Left lung (tissue), 4 donors: ENCODE measurements at regions not wholly inside any gene's neighbourhood (a gene's known extent, or its start where the extent isn't known, plus 50 kb on each side); places are given as distances from the start of the nearest gene placed in this dataset.
"Not testable (repeated sequence)": the region's sequence is repeated elsewhere in the genome, so short reads cannot be mapped to it uniquely, and the experiment has no call there.

Source experiments
- ATAC-seq: fragments of 200-7000 bp; cut with Tn5 transposase; one replicate; pipeline ENCODE4 v1.9.1; 2020; ENCODE audit warnings: moderate library complexity
- DNase-seq, 4 donors: peaks; one replicate each; pipeline ENCODE4 v3.0.0-alpha.2; 2013 to 2020
- H3K27ac ChIP-seq, 2 donors: fragments of 200-600 bp; sonication (generic) in 1 of 2; one replicate each; pipeline versions ENCODE4 v1.5.0 to v1.8.0; 2020 to 2021
- H3K27me3 ChIP-seq, 2 donors: fragments of 200-600 bp; sonication (generic) in 1 of 2; one replicate each; pipeline versions ENCODE4 v1.5.0 to v1.8.0; 2020 to 2021
- H3K36me3 ChIP-seq, 2 donors: fragments of 200-600 bp; sonication (generic) in 1 of 2; one replicate each; pipeline versions ENCODE4 v1.5.0 to v1.8.0; 2020 to 2021
- H3K4me1 ChIP-seq, 2 donors: fragments of 200-600 bp; one replicate each; pipeline ENCODE4 v1.8.0; 2021
- H3K4me3 ChIP-seq, 2 donors: fragments of 200-600 bp; sonication (generic) in 1 of 2; one replicate each; pipeline versions ENCODE4 v1.5.0 to v1.8.0; 2020 to 2021; ENCODE audit warnings: mild to moderate bottlenecking in 1 of 2
- H3K9me3 ChIP-seq, 2 donors: fragments of 200-600 bp; sonication (generic) in 1 of 2; one replicate each; pipeline versions ENCODE4 v1.5.0 to v1.8.0; 2020 to 2021
- CTCF ChIP-seq, 2 donors: fragments of 200-600 bp; sonication (generic) in 1 of 2; IDR thresholded peaks; one replicate each; pipeline versions ENCODE4 v1.5.0 to v1.8.0; 2021; ENCODE audit warnings: antibody characterized with exemption in 2 of 2
- intact Hi-C, 2 donors: fragments of 100-400 bp; cut with DNase I; formaldehyde crosslinking; loops; one replicate each; pipeline versions ENCODE4 v1.11.2 to v1.14.2; 2022
- donor health status: DM: no; HTN: yes; CAD: no.
- donor health status: DM: no; HTN: no; CAD: no.

- intact Hi-C loops, H3K27me3 ChIP-seq, ATAC-seq, H3K27ac ChIP-seq, DNase-seq, H3K9me3 ChIP-seq, H3K4me1 ChIP-seq, H3K4me3 ChIP-seq, H3K36me3 ChIP-seq: not testable (repeated sequence)
Observed at GRCh38 chr19:23984911-23985310, 70.2 kb downstream of the ZNF726 start.

DNA sequence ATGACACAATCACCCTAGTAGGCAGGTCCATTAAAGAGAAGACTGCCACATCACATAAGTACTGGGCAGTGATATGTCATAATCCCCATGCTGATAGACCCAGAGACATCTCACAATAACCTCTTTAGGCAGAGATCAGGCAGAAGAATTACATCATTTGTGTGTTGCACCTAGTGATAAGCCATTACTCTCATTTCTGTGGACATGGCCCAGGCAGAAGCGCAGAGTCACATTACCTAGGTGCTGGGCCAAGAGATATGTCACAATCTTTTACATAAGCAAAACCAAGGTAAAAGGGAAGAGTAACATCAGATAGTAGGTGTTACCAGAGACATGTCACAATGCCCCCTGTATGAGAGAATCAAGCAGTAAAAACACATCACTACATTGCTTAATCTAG lies 71.9 kb downstream of the ZNF726 start:
- H3K36me3 ChIP-seq, result no peaks in the 10 kb centered on the region
- DNase-seq, result no peak
- no peaks in the 10 kb centered on the region for H3K9me3 ChIP-seq
- intact Hi-C loops, result no loop called here
- no peaks in the 10 kb centered on the region for H3K27me3 ChIP-seq
- no peak overlapping the region for H3K4me3 ChIP-seq
- no peak for ATAC-seq
- H3K4me1 ChIP-seq, result no peaks in the 10 kb centered on the region
- H3K27ac ChIP-seq, result no peak overlapping the region
- no peak for TF ChIP-seq CTCF (IDR thresholded peaks at IDR 0.05)

DNA sequence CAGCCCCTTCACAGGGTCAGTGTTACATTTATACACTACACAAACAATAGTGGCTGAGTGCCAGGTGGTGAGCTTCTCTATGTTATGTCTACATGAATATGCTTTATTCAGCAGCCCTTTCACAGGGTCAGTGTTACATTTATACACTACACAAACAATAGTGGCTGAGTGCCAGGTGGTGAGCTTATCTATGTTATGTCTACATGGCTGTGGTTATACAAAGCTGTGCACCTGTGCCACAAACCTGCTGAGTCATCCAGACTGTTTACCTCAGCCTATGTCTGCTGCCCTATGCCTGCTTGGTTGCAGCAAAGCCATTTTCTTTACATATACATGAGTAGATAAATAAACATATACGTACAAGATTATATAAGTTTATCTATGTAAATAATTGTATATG lies 76.5 kb downstream of the ZNF726 start:
- no peak for TF ChIP-seq CTCF (IDR thresholded peaks at IDR 0.05)
- ATAC-seq (peak; percentile 45), DNase-seq (peak in 1 of 4 donors; percentile 31)
- Histone ChIP-seq H3K27ac (no peak overlapping the region), H3K4me3 (no peak overlapping the region), H3K4me1 (no peaks in the 10 kb centered on the region), H3K36me3 (no peaks in the 10 kb centered on the region), H3K9me3 (peaks cover 0 to 17% of the 10 kb centered on the region in 2 donors), H3K27me3 (no peaks in the 10 kb centered on the region)
- intact Hi-C loops, result no loop called here

- peaks cover 0 to 26% of the 10 kb centered on the region in 2 donors for H3K9me3 ChIP-seq
- DNase-seq (no peak), ATAC-seq (no peak)
- TF ChIP-seq CTCF (IDR thresholded peaks at IDR 0.05), result no peak
- no peaks in the 10 kb centered on the region for H3K4me1 ChIP-seq
- H3K27me3 ChIP-seq, result no peaks in the 10 kb centered on the region
- no peaks in the 10 kb centered on the region for H3K36me3 ChIP-seq
- intact Hi-C loops, result no loop called here
- H3K27ac ChIP-seq, result no peak overlapping the region
- H3K4me3 ChIP-seq, result no peak overlapping the region
Observed at GRCh38 chr19:23992348-23992747, 77.7 kb downstream of the ZNF726 start.

- ATAC-seq (no peak), DNase-seq (no peak)
- Histone ChIP-seq H3K4me3 (no peak overlapping the region), H3K36me3 (no peaks in the 10 kb centered on the region), H3K27me3 (no peaks in the 10 kb centered on the region), H3K9me3 (peaks cover 0 to 36% of the 10 kb centered on the region in 2 donors), H3K4me1 (no peaks in the 10 kb centered on the region), H3K27ac (no peak overlapping the region)
- intact Hi-C loops, result no loop called here
- TF ChIP-seq CTCF (IDR thresholded peaks at IDR 0.05), result no peak
Observed at GRCh38 chr19:23993440-23993839, 78.8 kb downstream of the ZNF726 start.

DNA sequence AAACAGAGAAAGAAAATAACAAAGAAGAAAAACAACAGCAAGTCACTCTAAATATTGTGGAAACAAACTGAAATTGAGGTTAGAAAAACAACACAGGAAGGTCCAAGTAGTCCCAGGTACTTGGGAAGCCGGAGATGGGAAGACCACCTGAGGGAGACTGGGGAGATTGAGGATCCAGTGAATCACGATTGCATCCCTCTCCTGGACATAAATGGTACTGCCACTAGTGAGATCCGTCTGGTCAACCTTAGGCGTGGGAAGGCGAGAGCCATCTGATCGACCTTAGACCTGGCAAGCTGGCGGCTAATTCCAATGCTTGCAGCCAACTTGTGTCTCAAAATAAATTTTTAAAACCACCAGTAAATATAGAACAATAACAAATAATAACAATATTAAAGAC lies 81.9 kb downstream of the ZNF726 start:
- no peak for ATAC-seq

More for the DNA sequence above, 81.9 kb downstream of the ZNF726 start:
- intact Hi-C loops, result no loop called here
- Histone ChIP-seq H3K9me3 (peaks cover 0 to 59% of the 10 kb centered on the region in 2 donors), H3K27ac (no peak overlapping the region), H3K36me3 (no peaks in the 10 kb centered on the region), H3K4me3 (no peak overlapping the region), H3K4me1 (no peaks in the 10 kb centered on the region), H3K27me3 (no peaks in the 10 kb centered on the region)
- no peak for DNase-seq
- TF ChIP-seq CTCF (IDR thresholded peaks at IDR 0.05), result peak in 1 of 2 donors; percentile 26
